NB4 (cell line): ENCODE measurements at regions not wholly inside any gene's neighbourhood (a gene's known extent, or its start where the extent isn't known, plus 50 kb on each side); places are given as distances from the start of the nearest gene placed in this dataset.

Experiments
- DNase-seq: peaks from one replicate; pipeline ENCODE4 v3.0.0; 2010; ENCODE audit warnings: low read depth
- H3K4me3 ChIP-seq: one replicate; pipeline ENCODE4 v1.5.1; 2011; ENCODE audit warnings: mild to moderate bottlenecking, low read depth, low read length, moderate library complexity
- MYC ChIP-seq: IDR thresholded peaks from 2 replicates; pipeline ENCODE4 v1.6.1; 2011; ENCODE audit warnings: low read depth, low read length
- POLR2A ChIP-seq: IDR thresholded peaks from 2 replicates; pipeline ENCODE4 v1.6.1; 2011; ENCODE audit warnings: mild to moderate bottlenecking; ENCODE audit not compliant: insufficient read length; ENCODE audit errors: extremely low read depth
- TF ChIP-seq, protein P1 (sequence below): IDR thresholded peaks from 2 replicates; pipeline ENCODE4 v1.6.1; 2011; ENCODE audit warnings: low read depth, low read length
- TF ChIP-seq, protein P2 (sequence below): IDR thresholded peaks from one replicate; pipeline ENCODE4 v1.5.1; 2012; ENCODE audit warnings: low read depth, low read length

DNA sequence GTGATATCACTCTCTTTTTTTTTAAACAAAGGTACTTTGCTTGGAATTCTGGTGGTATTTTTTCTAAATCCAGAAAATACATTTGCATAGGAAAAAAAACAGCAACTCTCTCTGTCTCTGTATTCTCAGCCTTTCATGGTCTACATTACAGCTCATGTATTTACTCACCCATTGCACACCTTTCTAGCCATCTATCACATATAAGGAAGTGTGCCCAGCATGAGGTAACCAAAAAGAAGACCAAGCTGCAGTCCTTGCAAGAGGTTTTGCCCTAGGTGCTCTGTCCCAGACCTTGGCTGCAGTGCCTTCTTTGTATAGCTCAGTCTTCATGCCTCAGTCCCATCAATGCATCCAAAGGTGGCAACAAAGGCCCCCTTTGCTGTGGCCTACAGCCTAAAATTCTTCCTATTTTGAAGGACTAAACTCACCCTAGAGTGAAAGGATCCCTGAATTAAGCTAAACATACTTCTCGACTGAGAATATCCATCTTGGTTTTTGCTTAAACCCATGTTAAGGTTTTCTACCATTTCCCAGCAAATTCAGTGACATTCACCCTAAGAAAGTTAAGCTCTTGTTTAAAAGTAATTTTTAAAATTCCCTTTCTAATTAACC, 446.4 kb downstream of the KIF4B start:
- no peak for TF ChIP-seq POLR2A
- no peak for TF ChIP-seq MYC
- TF ChIP-seq, protein P1, sequence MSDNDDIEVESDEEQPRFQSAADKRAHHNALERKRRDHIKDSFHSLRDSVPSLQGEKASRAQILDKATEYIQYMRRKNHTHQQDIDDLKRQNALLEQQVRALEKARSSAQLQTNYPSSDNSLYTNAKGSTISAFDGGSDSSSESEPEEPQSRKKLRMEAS = no peak
- no peak overlapping the region for H3K4me3 ChIP-seq
- DNase-seq = no peak

DNA sequence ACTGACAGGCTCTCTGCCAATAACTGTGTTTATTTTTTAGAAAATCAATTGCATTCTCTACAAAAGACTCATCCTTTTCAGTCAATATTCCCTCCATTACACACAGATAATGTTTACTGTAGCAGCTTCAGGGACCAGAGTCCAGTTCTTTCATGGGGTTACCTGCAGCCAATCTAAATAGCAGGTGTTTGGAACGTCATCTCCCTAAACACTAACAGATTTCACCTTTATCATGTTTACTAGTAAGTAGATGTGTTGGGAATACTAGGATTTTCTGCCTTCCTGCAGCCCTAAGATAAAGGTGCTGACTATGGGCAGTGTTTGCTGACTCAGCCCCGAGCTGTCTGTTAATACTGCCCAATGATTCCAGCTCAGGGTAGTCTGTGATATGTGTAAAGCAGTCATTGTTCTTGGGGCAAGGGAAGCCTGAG, 447.0 kb downstream of the KIF4B start:
- no peak overlapping the region for H3K4me3 ChIP-seq
- no peak for DNase-seq
- no peak for TF ChIP-seq MYC
- TF ChIP-seq, protein P1 = no peak
- TF ChIP-seq, protein P2, sequence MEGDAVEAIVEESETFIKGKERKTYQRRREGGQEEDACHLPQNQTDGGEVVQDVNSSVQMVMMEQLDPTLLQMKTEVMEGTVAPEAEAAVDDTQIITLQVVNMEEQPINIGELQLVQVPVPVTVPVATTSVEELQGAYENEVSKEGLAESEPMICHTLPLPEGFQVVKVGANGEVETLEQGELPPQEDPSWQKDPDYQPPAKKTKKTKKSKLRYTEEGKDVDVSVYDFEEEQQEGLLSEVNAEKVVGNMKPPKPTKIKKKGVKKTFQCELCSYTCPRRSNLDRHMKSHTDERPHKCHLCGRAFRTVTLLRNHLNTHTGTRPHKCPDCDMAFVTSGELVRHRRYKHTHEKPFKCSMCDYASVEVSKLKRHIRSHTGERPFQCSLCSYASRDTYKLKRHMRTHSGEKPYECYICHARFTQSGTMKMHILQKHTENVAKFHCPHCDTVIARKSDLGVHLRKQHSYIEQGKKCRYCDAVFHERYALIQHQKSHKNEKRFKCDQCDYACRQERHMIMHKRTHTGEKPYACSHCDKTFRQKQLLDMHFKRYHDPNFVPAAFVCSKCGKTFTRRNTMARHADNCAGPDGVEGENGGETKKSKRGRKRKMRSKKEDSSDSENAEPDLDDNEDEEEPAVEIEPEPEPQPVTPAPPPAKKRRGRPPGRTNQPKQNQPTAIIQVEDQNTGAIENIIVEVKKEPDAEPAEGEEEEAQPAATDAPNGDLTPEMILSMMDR = no peak
- TF ChIP-seq POLR2A = no peak

DNA sequence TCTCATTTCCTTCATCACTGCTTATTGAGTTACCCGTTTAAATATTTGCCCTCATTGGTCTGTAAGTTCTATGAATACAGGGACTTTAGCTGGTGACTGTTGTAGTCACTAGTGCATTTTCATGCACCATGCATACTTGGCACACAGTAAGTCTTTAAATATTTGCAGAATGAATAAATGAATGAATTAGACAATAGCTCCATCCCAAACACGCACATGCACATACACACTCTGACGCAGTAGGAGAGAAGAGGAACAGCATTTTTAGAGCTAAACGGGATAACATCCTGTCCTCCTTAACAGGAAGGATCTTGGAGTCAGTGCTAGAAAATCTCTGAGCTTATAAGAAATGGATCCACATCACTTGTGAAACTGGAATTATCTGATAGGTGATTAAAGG, 447.7 kb downstream of the KIF4B start:
- TF ChIP-seq, protein P2 = no peak
- TF ChIP-seq, protein P1 = no peak
- no peak for TF ChIP-seq POLR2A
- H3K4me3 ChIP-seq = no peak overlapping the region
- DNase-seq = no peak

DNA sequence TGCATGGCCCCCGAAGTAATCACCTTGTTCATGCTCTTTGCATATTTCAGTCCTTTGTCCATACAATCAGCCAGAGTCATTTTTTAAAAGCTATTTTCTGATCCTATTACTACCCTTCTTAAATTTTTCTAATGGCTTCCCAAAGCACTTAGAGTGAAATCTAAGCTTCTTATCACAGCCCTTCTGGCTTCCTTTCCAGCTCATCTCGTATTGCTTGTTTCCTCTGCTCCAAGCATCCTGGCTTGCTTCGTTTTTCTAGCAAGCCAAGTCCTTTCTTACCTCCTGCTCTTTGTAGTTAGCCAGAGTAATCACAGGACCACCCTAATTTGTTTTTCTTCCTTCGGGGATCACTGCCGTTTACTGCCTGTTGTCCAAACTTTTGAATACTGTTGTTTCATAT, 453.3 kb downstream of the KIF4B start:
- DNase-seq = no peak
- TF ChIP-seq, protein P2 = no peak
- TF ChIP-seq POLR2A (no peak), MYC (no peak)
- TF ChIP-seq, protein P1 = no peak

GRCh38 chr5:155471027-155471426, 457.5 kb downstream of the KIF4B start:
- TF ChIP-seq, protein P2 = no peak
- TF ChIP-seq MYC = no peak
- H3K4me3 ChIP-seq = no peak overlapping the region
- no peak for DNase-seq

More for the DNA sequence above, 453.3 kb downstream of the KIF4B start:
- no peak overlapping the region for H3K4me3 ChIP-seq

DNA sequence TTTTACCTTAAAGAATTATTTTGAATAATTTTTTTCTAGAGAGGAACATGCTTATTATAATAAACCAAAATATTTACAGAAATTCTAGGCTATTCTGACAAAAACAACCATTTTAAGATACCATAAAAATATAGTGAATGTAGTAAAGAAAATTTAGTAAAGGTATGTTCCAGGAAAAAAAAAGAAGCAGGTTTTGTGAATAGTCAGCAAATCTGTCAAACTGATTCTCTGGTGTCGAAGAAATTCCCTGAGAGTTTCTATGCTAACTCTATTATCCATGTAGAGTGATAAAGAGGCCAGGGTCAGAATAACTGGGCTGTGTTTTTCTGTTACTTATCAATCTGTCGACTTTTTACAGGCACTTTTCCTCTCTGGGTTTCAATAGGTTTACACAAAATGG, 459.2 kb downstream of the KIF4B start:
- H3K4me3 ChIP-seq = no peak overlapping the region
- TF ChIP-seq, protein P1 = no peak

GRCh38 chr5:155475318-155475717, 461.8 kb downstream of the KIF4B start:
- TF ChIP-seq, protein P1 = no peak
- TF ChIP-seq, protein P2 = no peak
- TF ChIP-seq POLR2A = no peak
- no peak for TF ChIP-seq MYC
- H3K4me3 ChIP-seq = no peak overlapping the region
- no peak for DNase-seq

More for the DNA sequence above, 459.2 kb downstream of the KIF4B start:
- DNase-seq = no peak
